PC-3 (cell line): ENCODE measurements at regions not wholly inside any gene's neighbourhood (a gene's known extent, or its start where the extent isn't known, plus 50 kb on each side); places are given as distances from the start of the nearest gene placed in this dataset.
A peak's percentile ranks its signal among the peaks of the same experiment; 100 is the strongest.

Experiments used
- ATAC-seq: fragments of 200-7000 bp; cut with Tn5 transposase; 2 replicates; pipeline ENCODE4 v1.9.1; 2020; ENCODE audit warnings: mild to moderate bottlenecking, moderate library complexity
- BruUV-seq: library from RNA; stranded (reverse); fragments of 400-500 nt; replicated peaks from 2 replicates; lab custom pipeline; 2021; lab: Mats Ljungman, UMichigan
- CTCF ChIA-PET: fragments of 300-600 bp; sonication (Branson Sonifier 250); formaldehyde crosslinking; loops from one replicate; lab custom pipeline; 2022; ENCODE audit warnings: antibody characterized with exemption; lab: Charles Lee
- POLR2A ChIA-PET: fragments of 300-600 bp; sonication (Branson Sonifier 250); formaldehyde crosslinking; loops from one replicate; lab custom pipeline; 2022; ENCODE audit warnings: antibody characterized with exemption; ENCODE audit not compliant: unreplicated experiment; lab: Charles Lee
- DNase-seq: peaks from one replicate; pipeline ENCODE4 v3.0.0-alpha.2; 2015
- H2AFZ ChIP-seq: fragments of 300-600 bp; sonication (generic); 2 replicates; pipeline ENCODE4 v1.6.0; 2016; ENCODE audit warnings: antibody characterized with exemption, low read length
- H3F3A ChIP-seq: fragments of 300-600 bp; sonication (generic); one replicate; pipeline ENCODE4 v1.6.0; 2017; ENCODE audit warnings: antibody characterized with exemption, low read length, control low read depth, mild to moderate bottlenecking; ENCODE audit not compliant: unreplicated experiment
- H3K27ac ChIP-seq: fragments of 300-600 bp; sonication (generic); 2 replicates; pipeline ENCODE4 v1.5.1; 2016; ENCODE audit warnings: mild to moderate bottlenecking, low read length
- H3K27me3 ChIP-seq: fragments of 300-600 bp; sonication (generic); 2 replicates; pipeline ENCODE4 v1.6.1; 2016; ENCODE audit warnings: low read length, mixed read lengths
- H3K36me3 ChIP-seq: fragments of 300-600 bp; sonication (generic); 2 replicates; pipeline ENCODE4 v1.6.1; 2016; ENCODE audit warnings: low read depth, mixed run types, low read length, mixed read lengths
- H3K4me1 ChIP-seq: fragments of 300-600 bp; sonication (generic); 2 replicates; pipeline ENCODE4 v1.5.1; 2016; ENCODE audit warnings: low read length; ENCODE audit not compliant: insufficient read depth
- H3K4me2 ChIP-seq: fragments of 300-600 bp; sonication (generic); 2 replicates; pipeline ENCODE4 v1.6.0; 2016; ENCODE audit warnings: low read length
- H3K4me3 ChIP-seq: fragments of 300-600 bp; sonication (generic); 2 replicates; pipeline ENCODE4 v1.5.1; 2016; ENCODE audit warnings: mild to moderate bottlenecking, low read length, mixed read lengths
- H3K79me2 ChIP-seq: fragments of 300-600 bp; sonication (generic); 2 replicates; pipeline ENCODE4 v1.6.1; 2017; ENCODE audit warnings: low read length, mixed read lengths
- H3K9ac ChIP-seq: fragments of 300-600 bp; sonication (generic); 2 replicates; pipeline ENCODE4 v1.6.0; 2016; ENCODE audit warnings: mild to moderate bottlenecking, low read length
- H3K9me2 ChIP-seq: fragments of 300-600 bp; sonication (generic); replicated peaks from 2 replicates; pipeline ENCODE4 v1.6.1; 2016; ENCODE audit warnings: mixed run types, low read length, mixed read lengths
- H3K9me3 ChIP-seq: fragments of 300-600 bp; sonication (generic); 2 replicates; pipeline ENCODE4 v1.6.1; 2016; ENCODE audit warnings: low read length, mixed read lengths
- H4K20me1 ChIP-seq: fragments of 300-600 bp; sonication (generic); 2 replicates; pipeline ENCODE4 v1.6.1; 2016; ENCODE audit warnings: low read length, mixed read lengths
- CTCF ChIP-seq: fragments of 300-600 bp; sonication (generic); conservative IDR thresholded peaks from 2 replicates; pipeline ENCODE4 v1.5.1; 2017; ENCODE audit warnings: antibody characterized with exemption, low read depth, mild to moderate bottlenecking, low read length
- EZH2 ChIP-seq: fragments of 300-600 bp; sonication (generic); IDR thresholded peaks from one replicate; pipeline ENCODE4 v1.6.1; 2017; ENCODE audit warnings: antibody characterized with exemption, mild to moderate bottlenecking, low read length; ENCODE audit not compliant: unreplicated experiment
- EZH2phosphoT487 ChIP-seq: fragments of 300-600 bp; sonication (generic); IDR thresholded peaks from 2 replicates; pipeline ENCODE4 v1.6.1; 2018; ENCODE audit warnings: mild to moderate bottlenecking, antibody characterized with exemption, low read length, borderline replicate concordance
- intact Hi-C: fragments of 100-400 bp; cut with micrococcal nuclease; formaldehyde crosslinking; loops from 2 replicates; pipeline ENCODE4 v1.9.0; 2023

DNA sequence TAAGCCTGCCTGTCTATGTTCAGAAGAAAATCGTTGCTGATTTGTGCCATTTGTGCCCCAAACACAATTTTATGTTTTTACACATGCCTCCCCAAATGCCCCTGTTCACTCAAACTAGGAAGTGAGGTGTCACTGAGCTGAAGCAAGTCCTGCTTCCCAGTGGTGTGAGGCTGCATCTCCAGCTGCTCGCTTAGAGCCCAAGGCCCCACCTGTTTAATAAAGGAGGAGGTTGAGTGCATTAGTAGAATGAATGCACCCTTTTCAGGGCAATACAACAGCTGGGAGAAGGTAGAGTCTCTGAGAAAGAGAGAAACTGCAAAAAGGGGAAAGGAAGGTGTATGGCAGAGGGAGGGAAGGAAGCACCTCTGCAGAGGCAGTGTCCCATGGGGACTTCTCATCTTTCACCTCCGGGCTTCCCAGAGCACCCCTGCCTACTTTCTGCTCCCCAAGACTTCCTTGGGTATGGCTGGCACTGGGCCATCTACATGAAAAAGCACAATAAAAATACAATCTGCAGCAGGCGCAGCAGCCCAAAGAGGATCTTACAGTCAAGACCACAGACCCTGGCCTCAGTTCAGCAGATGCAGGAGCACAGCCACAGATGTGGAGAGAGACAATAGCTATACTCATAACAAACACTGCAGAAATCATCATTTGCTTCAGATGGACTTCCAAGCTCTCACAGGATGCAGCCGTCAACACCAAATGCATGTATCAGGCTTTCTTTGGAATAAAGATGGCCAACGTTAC is 165.9 kb downstream of the POLR2M start:
- ATAC-seq (no peak), DNase-seq (no peak)
- TF ChIP-seq CTCF (no peak), EZH2 (no peak), EZH2phosphoT487 (no peak)
- Histone ChIP-seq H3K4me3 (no peak overlapping the region), H2AFZ (no peak overlapping the region), H3K79me2 (no peaks in the 10 kb centered on the region), H3K27me3 (no peaks in the 10 kb centered on the region), H3K9ac (no peak overlapping the region), H3K9me2 (no peaks in the 10 kb centered on the region), H3K27ac (no peak overlapping the region), H3K36me3 (no peaks in the 10 kb centered on the region), H4K20me1 (no peaks in the 10 kb centered on the region), H3K9me3 (no peaks in the 10 kb centered on the region), H3F3A (no peaks in the 10 kb centered on the region), H3K4me2 (no peak overlapping the region), H3K4me1 (peaks cover 21% of the 10 kb centered on the region)
- no TSS peak for BruUV-seq
- intact Hi-C loops = loop anchor here (5.0 kb wide), 2 partner anchors 50 to 95 kb away; no protein-coding TSS in a partner anchor
- ChIA-PET POLR2A (no interaction called here), CTCF (no interaction called here)

DNA sequence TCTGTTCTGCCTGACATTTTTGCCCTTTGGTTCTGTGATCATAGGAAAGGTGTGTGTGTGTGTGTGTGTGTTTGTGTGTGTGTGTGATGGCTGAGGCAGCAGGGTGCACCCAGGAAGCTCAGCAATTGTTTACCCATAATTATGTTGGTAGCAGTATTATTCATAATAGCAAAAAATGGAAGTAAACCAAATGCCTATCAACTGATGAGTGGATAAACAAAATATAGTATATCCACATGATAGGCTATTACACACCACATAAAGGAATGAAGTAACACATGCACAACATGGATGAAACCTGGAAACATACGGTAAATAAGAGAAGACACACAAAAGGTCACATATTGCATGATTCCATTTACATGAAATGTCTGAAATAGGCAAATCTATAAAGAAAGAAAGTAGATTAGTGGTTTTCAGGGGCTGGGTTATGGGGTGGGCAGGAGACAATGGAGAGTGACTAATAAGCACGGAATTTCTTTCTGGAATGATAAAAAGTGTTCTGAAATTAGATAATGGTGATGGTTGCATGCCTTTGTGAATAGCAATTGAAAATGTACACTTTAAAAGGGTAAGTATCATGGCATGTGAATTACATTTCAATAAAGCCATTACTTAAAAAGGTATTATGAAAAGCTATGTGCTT is 167.2 kb downstream of the POLR2M start:
- Histone ChIP-seq H3K9me3 (no peaks in the 10 kb centered on the region), H3K4me3 (no peak overlapping the region), H3K27me3 (no peaks in the 10 kb centered on the region), H2AFZ (no peak overlapping the region), H3K9me2 (no peaks in the 10 kb centered on the region), H4K20me1 (no peaks in the 10 kb centered on the region), H3K27ac (0 out of 2 replicates have a peak overlapping the region, but pooled peaks have one; percentile 20), H3F3A (no peaks in the 10 kb centered on the region), H3K4me1 (peaks cover 32% of the 10 kb centered on the region), H3K4me2 (peak overlapping the region; percentile 59), H3K9ac (no peak overlapping the region), H3K79me2 (no peaks in the 10 kb centered on the region), H3K36me3 (no peaks in the 10 kb centered on the region)
- no TSS peak for BruUV-seq
- ChIA-PET CTCF (no interaction called here), POLR2A (no interaction called here)
- intact Hi-C loops = loop anchor here (5.0 kb wide), 2 partner anchors 49 to 94 kb away; no protein-coding TSS in a partner anchor
- DNase-seq (peak; percentile 69), ATAC-seq (peak; percentile 79)
- TF ChIP-seq CTCF = no peak
- no peak for TF ChIP-seq EZH2
- no peak for TF ChIP-seq EZH2phosphoT487

- no peaks in the 10 kb centered on the region for H3K79me2 ChIP-seq
- no peaks in the 10 kb centered on the region for H3K9me2 ChIP-seq
- no peak overlapping the region for H3K4me3 ChIP-seq
- no peak overlapping the region for H3K9ac ChIP-seq
- H3K36me3 ChIP-seq = no peaks in the 10 kb centered on the region
- TF ChIP-seq EZH2phosphoT487 = no peak
- no peak for TF ChIP-seq CTCF
- no peak for TF ChIP-seq EZH2
- no peaks in the 10 kb centered on the region for H4K20me1 ChIP-seq
- ATAC-seq (no peak), DNase-seq (no peak)
- H3K27ac ChIP-seq = no peak overlapping the region
- H3K9me3 ChIP-seq = no peaks in the 10 kb centered on the region
- no peak overlapping the region for H3K4me2 ChIP-seq
- intact Hi-C loops = no loop called here
- no peaks in the 10 kb centered on the region for H3F3A ChIP-seq
- H3K4me1 ChIP-seq = peaks cover 36% of the 10 kb centered on the region
- CTCF ChIA-PET = no interaction called here
- H2AFZ ChIP-seq = no peak overlapping the region
- no peaks in the 10 kb centered on the region for H3K27me3 ChIP-seq
- BruUV-seq = no TSS peak
- POLR2A ChIA-PET = no interaction called here
Observed at GRCh38 chr15:57875347-57875746, 168.8 kb downstream of the POLR2M start.
